GM12872 (cell line): ENCODE measurements at regions not wholly inside any gene's neighbourhood (a gene's known extent, or its start where the extent isn't known, plus 50 kb on each side); places are given as distances from the start of the nearest gene placed in this dataset.

Source experiments
- CTCF ChIP-seq: IDR thresholded peaks from 3 replicates; pipeline ENCODE4 v1.5.1; 2011; ENCODE audit warnings: low read depth, mild to moderate bottlenecking, low read length, moderate library complexity; ENCODE audit not compliant: insufficient read depth

- no peak for TF ChIP-seq CTCF
Measured at GRCh38 chr2:10242998-10243925, 59.4 kb upstream of the HPCAL1 start.

- TF ChIP-seq CTCF = no peak
Measured at GRCh38 chr2:10243926-10244270, 58.8 kb upstream of the HPCAL1 start.

- TF ChIP-seq CTCF = no peak
Measured at GRCh38 chr2:10245021-10245420, 57.7 kb upstream of the HPCAL1 start.

GRCh38 chr2:10245661-10246060 lies 57.0 kb upstream of the HPCAL1 start:
- TF ChIP-seq CTCF = no peak

GRCh38 chr2:10246370-10246769 lies 56.3 kb upstream of the HPCAL1 start:
- no peak for TF ChIP-seq CTCF

- no peak for TF ChIP-seq CTCF
Measured at GRCh38 chr2:10246831-10247230, 55.9 kb upstream of the HPCAL1 start.

GRCh38 chr2:10249798-10250197 lies 52.9 kb upstream of the HPCAL1 start:
- no peak for TF ChIP-seq CTCF
